ENCODE measurements at regions not wholly inside any gene's neighbourhood (a gene's known extent, or its start where the extent isn't known, plus 50 kb on each side); places are given as distances from the start of the nearest gene placed in this dataset.
A peak's percentile ranks its signal among the peaks of the same experiment; 100 is the strongest.
"Not testable (repeated sequence)": the region's sequence is repeated elsewhere in the genome, so short reads cannot be mapped to it uniquely, and the experiment has no call there.

- H3K27me3 ChIP-seq (replicated peaks; ENCODE audit: control insufficient read depth, insufficient read depth, low read length), result no peaks in the 10 kb centered on the region
- no peak for DNase-seq (ENCODE audit: low read depth)
- H3K36me3 ChIP-seq (ENCODE audit: control insufficient read depth, insufficient read depth, low read length, severe bottlenecking), result no peaks in the 10 kb centered on the region
- no peak overlapping the region for H3K9ac ChIP-seq (ENCODE audit: low read length)
- no peaks in the 10 kb centered on the region for H3K4me1 ChIP-seq (ENCODE audit: control insufficient read depth, insufficient read depth, low read length)
- no peaks in the 10 kb centered on the region for H3K9me3 ChIP-seq (ENCODE audit: control insufficient read depth, low read length)
- no peak overlapping the region for H3K4me3 ChIP-seq (ENCODE audit: low read length)
Observed at GRCh38 chr1:96104906-96105305, 616.7 kb upstream of the PTBP2 start.

GRCh38 chr1:96116731-96117130 is 604.9 kb upstream of the PTBP2 start:
- Histone ChIP-seq H3K9ac (ENCODE audit: low read length) (no peak overlapping the region), H3K4me1 (ENCODE audit: control insufficient read depth, insufficient read depth, low read length) (no peaks in the 10 kb centered on the region), H3K36me3 (ENCODE audit: control insufficient read depth, insufficient read depth, low read length, severe bottlenecking) (no peaks in the 10 kb centered on the region), H3K9me3 (ENCODE audit: control insufficient read depth, low read length) (no peaks in the 10 kb centered on the region), H3K4me3 (ENCODE audit: low read length) (no peak overlapping the region), H3K27me3 (replicated peaks; ENCODE audit: control insufficient read depth, insufficient read depth, low read length) (no peaks in the 10 kb centered on the region)
- DNase-seq (ENCODE audit: low read depth), result peak; percentile 6

- no peak overlapping the region for H3K9ac ChIP-seq (ENCODE audit: low read length)
- H3K27me3 ChIP-seq (replicated peaks; ENCODE audit: control insufficient read depth, insufficient read depth, low read length), result no peaks in the 10 kb centered on the region
- no peaks in the 10 kb centered on the region for H3K9me3 ChIP-seq (ENCODE audit: control insufficient read depth, low read length)
- H3K4me3 ChIP-seq (ENCODE audit: low read length), result no peak overlapping the region
- DNase-seq (ENCODE audit: low read depth), result no peak
- H3K36me3 ChIP-seq (ENCODE audit: control insufficient read depth, insufficient read depth, low read length, severe bottlenecking), result no peaks in the 10 kb centered on the region
- H3K4me1 ChIP-seq (ENCODE audit: control insufficient read depth, insufficient read depth, low read length), result no peaks in the 10 kb centered on the region
Observed at GRCh38 chr1:96130432-96130831, 591.2 kb upstream of the PTBP2 start.

DNA sequence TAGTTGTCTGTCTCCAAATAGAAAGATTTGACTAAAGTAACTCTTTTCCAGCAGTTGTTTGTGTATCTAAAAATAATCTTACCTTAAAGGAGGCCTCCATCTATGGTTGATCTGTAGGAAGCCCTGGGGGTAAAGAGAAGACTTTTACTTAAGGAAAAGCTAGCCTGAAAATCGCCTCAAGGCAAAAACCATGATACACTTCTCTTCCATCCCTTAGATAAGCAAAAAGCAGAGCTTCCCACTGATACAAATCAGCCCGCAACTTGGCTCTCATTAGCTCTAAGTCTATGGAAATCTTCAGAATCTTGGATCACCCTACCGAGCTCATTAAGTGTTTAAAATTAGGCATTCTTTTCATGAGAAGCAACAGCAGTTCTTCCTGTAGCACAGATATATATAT is 576.9 kb upstream of the PTBP2 start:
- no peak for DNase-seq (ENCODE audit: low read depth)
- H3K9me3 ChIP-seq (ENCODE audit: control insufficient read depth, low read length), result no peaks in the 10 kb centered on the region
- no peaks in the 10 kb centered on the region for H3K36me3 ChIP-seq (ENCODE audit: control insufficient read depth, insufficient read depth, low read length, severe bottlenecking)
- H3K4me1 ChIP-seq (ENCODE audit: control insufficient read depth, insufficient read depth, low read length), result peaks cover 3% of the 10 kb centered on the region
- H3K4me3 ChIP-seq (ENCODE audit: low read length), result no peak overlapping the region
- no peaks in the 10 kb centered on the region for H3K27me3 ChIP-seq (replicated peaks; ENCODE audit: control insufficient read depth, insufficient read depth, low read length)
- H3K9ac ChIP-seq (ENCODE audit: low read length), result no peak overlapping the region

DNA sequence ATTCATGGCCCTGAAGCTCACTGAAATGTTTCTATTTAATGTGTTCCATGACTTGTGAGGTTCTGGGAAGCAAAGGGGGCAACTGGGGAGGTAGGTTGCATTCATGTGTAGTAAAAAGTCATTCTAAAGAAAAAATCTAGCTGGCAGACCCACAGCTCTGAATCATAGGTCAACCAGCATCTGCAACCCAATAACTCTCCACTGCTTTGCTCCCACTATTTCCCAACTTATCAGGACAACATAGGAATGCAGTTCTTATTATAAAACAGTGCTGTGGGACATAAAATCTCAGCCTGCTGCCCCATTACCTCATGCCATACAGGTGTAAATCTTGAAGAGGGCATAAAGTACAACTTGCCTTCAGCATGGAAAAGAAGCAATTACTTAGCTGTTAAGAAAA is 576.1 kb upstream of the PTBP2 start:
- Histone ChIP-seq H3K4me3 (ENCODE audit: low read length) (no peak overlapping the region), H3K36me3 (ENCODE audit: control insufficient read depth, insufficient read depth, low read length, severe bottlenecking) (no peaks in the 10 kb centered on the region), H3K9me3 (ENCODE audit: control insufficient read depth, low read length) (no peaks in the 10 kb centered on the region), H3K27me3 (replicated peaks; ENCODE audit: control insufficient read depth, insufficient read depth, low read length) (no peaks in the 10 kb centered on the region), H3K9ac (ENCODE audit: low read length) (no peak overlapping the region), H3K4me1 (ENCODE audit: control insufficient read depth, insufficient read depth, low read length) (peaks cover 3% of the 10 kb centered on the region)
- DNase-seq (ENCODE audit: low read depth), result no peak

- H3K4me1 ChIP-seq (ENCODE audit: control insufficient read depth, insufficient read depth, low read length); DNase-seq (ENCODE audit: low read depth); H3K36me3 ChIP-seq (ENCODE audit: control insufficient read depth, insufficient read depth, low read length, severe bottlenecking); H3K27me3 ChIP-seq (replicated peaks; ENCODE audit: control insufficient read depth, insufficient read depth, low read length); H3K4me3 ChIP-seq (ENCODE audit: low read length); H3K9ac ChIP-seq (ENCODE audit: low read length): not testable (repeated sequence)
- peaks cover 32% of the 10 kb centered on the region for H3K9me3 ChIP-seq (ENCODE audit: control insufficient read depth, low read length)
Observed at GRCh38 chr1:96152957-96153356, 568.6 kb upstream of the PTBP2 start.

DNA sequence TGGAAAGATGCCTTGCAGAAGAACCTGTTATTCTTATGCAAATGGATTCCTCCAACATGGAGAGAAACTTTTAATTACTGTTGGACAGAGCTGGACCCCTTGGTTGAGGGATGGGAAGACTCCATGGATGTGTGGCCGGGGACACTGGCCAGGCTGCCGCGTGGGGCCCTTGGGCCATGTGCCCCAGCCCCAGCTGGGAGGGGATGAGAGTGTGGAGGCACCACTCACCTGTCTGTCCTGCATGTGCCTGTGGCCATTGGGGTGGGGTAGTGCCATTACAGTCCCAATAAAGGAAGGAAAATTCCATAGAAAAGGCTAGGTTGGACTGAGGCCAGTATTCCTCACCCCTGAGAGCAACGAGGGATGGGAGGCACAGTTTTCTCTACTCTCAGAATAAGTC is 564.5 kb upstream of the PTBP2 start:
- Histone ChIP-seq H3K9me3 (ENCODE audit: control insufficient read depth, low read length) (peaks cover 32% of the 10 kb centered on the region), H3K36me3 (ENCODE audit: control insufficient read depth, insufficient read depth, low read length, severe bottlenecking) (no peaks in the 10 kb centered on the region)

DNA sequence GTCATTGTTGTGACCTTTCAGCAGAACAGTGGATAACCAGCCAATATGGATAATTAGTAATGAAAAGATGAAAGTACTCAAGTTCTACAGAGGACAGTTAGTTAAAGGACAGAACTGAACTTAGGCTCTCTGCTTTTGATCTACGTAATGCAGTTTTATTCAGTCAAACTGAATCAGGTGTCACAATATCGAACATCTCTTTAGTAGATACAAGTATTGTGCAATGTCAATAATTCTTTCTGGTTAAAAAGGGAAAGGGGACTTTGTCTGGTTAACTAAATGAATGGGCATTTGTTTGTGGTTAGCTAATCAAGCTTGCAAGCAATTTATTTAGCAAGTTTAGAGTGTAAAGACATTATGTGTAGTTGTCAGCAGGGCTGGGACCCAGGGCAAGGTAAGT is 562.2 kb upstream of the PTBP2 start:
- Histone ChIP-seq H3K9ac (ENCODE audit: low read length) (no peak overlapping the region), H3K9me3 (ENCODE audit: control insufficient read depth, low read length) (peaks cover 21% of the 10 kb centered on the region), H3K4me1 (ENCODE audit: control insufficient read depth, insufficient read depth, low read length) (no peaks in the 10 kb centered on the region), H3K36me3 (ENCODE audit: control insufficient read depth, insufficient read depth, low read length, severe bottlenecking) (no peaks in the 10 kb centered on the region), H3K4me3 (ENCODE audit: low read length) (no peak overlapping the region), H3K27me3 (replicated peaks; ENCODE audit: control insufficient read depth, insufficient read depth, low read length) (no peaks in the 10 kb centered on the region)
- DNase-seq (ENCODE audit: low read depth), result no peak

More for the DNA sequence above, 564.5 kb upstream of the PTBP2 start:
- Histone ChIP-seq H3K9ac (ENCODE audit: low read length) (no peak overlapping the region), H3K4me1 (ENCODE audit: control insufficient read depth, insufficient read depth, low read length) (no peaks in the 10 kb centered on the region), H3K4me3 (ENCODE audit: low read length) (no peak overlapping the region), H3K27me3 (replicated peaks; ENCODE audit: control insufficient read depth, insufficient read depth, low read length) (no peaks in the 10 kb centered on the region)
- DNase-seq (ENCODE audit: low read depth), result no peak

GRCh38 chr1:96164053-96164452 is 557.5 kb upstream of the PTBP2 start:
- peaks cover 2% of the 10 kb centered on the region for H3K9me3 ChIP-seq (ENCODE audit: control insufficient read depth, low read length)
- no peaks in the 10 kb centered on the region for H3K36me3 ChIP-seq (ENCODE audit: control insufficient read depth, insufficient read depth, low read length, severe bottlenecking)
- H3K9ac ChIP-seq (ENCODE audit: low read length), result no peak overlapping the region
- no peaks in the 10 kb centered on the region for H3K4me1 ChIP-seq (ENCODE audit: control insufficient read depth, insufficient read depth, low read length)
- DNase-seq (ENCODE audit: low read depth), result no peak
- H3K27me3 ChIP-seq (replicated peaks; ENCODE audit: control insufficient read depth, insufficient read depth, low read length), result no peaks in the 10 kb centered on the region
- no peak overlapping the region for H3K4me3 ChIP-seq (ENCODE audit: low read length)

GRCh38 chr1:96178053-96178452 is 543.5 kb upstream of the PTBP2 start:
- Histone ChIP-seq H3K4me3 (ENCODE audit: low read length) (no peak overlapping the region), H3K27me3 (replicated peaks; ENCODE audit: control insufficient read depth, insufficient read depth, low read length) (no peaks in the 10 kb centered on the region), H3K9me3 (ENCODE audit: control insufficient read depth, low read length) (no peaks in the 10 kb centered on the region), H3K9ac (ENCODE audit: low read length) (no peak overlapping the region), H3K36me3 (ENCODE audit: control insufficient read depth, insufficient read depth, low read length, severe bottlenecking) (no peaks in the 10 kb centered on the region), H3K4me1 (ENCODE audit: control insufficient read depth, insufficient read depth, low read length) (no peaks in the 10 kb centered on the region)
- DNase-seq (ENCODE audit: low read depth), result no peak

DNA sequence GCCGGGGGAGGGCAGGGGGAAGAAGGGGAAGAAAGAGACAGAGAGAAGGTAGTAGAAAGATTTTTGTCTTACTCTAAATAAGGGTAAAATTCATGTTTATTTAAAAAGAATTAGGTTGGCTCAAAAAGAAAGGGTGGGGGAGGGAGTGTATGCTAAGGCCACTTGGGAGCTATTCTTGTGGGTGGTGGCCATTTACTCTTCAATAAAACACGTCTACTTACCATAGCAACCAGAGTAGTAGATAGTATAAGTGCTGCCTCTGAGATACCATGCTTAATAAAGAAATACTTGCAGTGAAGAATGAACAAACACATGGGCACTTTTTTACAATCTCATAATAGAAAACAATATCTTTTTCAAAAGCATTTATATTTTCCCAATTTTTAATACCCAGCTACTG is 538.1 kb upstream of the PTBP2 start:
- Histone ChIP-seq H3K36me3 (ENCODE audit: control insufficient read depth, insufficient read depth, low read length, severe bottlenecking) (no peaks in the 10 kb centered on the region), H3K4me3 (ENCODE audit: low read length) (no peak overlapping the region), H3K9ac (ENCODE audit: low read length) (no peak overlapping the region), H3K9me3 (ENCODE audit: control insufficient read depth, low read length) (no peaks in the 10 kb centered on the region), H3K27me3 (replicated peaks; ENCODE audit: control insufficient read depth, insufficient read depth, low read length) (no peaks in the 10 kb centered on the region), H3K4me1 (ENCODE audit: control insufficient read depth, insufficient read depth, low read length) (no peaks in the 10 kb centered on the region)
- no peak for DNase-seq (ENCODE audit: low read depth)

GRCh38 chr1:96183928-96184327 is 537.7 kb upstream of the PTBP2 start:
- no peak overlapping the region for H3K4me3 ChIP-seq (ENCODE audit: low read length)
- no peaks in the 10 kb centered on the region for H3K9me3 ChIP-seq (ENCODE audit: control insufficient read depth, low read length)
- no peaks in the 10 kb centered on the region for H3K36me3 ChIP-seq (ENCODE audit: control insufficient read depth, insufficient read depth, low read length, severe bottlenecking)
- no peak for DNase-seq (ENCODE audit: low read depth)
- no peaks in the 10 kb centered on the region for H3K27me3 ChIP-seq (replicated peaks; ENCODE audit: control insufficient read depth, insufficient read depth, low read length)
- no peaks in the 10 kb centered on the region for H3K4me1 ChIP-seq (ENCODE audit: control insufficient read depth, insufficient read depth, low read length)
- no peak overlapping the region for H3K9ac ChIP-seq (ENCODE audit: low read length)

All from adipocyte (in vitro differentiated cells).